ENCODE measurements at regions not wholly inside any gene's neighbourhood (a gene's known extent, or its start where the extent isn't known, plus 50 kb on each side); places are given as distances from the start of the nearest gene placed in this dataset.

DNA sequence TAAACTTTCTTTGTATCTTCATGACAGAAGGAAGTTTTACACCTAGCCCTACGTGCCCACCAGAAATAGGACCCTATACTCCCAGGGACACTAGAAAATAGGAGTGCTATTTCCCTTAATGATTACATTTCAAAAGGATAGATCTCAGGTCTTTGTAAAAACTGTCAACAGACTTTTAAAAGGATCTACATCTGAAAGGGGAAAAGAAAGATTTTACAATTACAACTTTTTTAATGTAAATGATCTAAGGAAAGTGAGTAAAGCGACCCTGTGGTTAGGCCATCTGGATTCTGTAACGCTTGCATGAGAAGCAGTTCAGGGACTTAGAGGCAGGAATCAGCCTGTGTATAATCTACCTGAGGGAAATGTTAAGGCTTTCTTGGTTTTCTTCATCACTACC, 431.8 kb upstream of the MC4R start:
- no peak for TF ChIP-seq EZH2 (IDR thresholded peaks at IDR 0.05; ENCODE audit: borderline replicate concordance, low read length)
- TF ChIP-seq, protein P1, sequence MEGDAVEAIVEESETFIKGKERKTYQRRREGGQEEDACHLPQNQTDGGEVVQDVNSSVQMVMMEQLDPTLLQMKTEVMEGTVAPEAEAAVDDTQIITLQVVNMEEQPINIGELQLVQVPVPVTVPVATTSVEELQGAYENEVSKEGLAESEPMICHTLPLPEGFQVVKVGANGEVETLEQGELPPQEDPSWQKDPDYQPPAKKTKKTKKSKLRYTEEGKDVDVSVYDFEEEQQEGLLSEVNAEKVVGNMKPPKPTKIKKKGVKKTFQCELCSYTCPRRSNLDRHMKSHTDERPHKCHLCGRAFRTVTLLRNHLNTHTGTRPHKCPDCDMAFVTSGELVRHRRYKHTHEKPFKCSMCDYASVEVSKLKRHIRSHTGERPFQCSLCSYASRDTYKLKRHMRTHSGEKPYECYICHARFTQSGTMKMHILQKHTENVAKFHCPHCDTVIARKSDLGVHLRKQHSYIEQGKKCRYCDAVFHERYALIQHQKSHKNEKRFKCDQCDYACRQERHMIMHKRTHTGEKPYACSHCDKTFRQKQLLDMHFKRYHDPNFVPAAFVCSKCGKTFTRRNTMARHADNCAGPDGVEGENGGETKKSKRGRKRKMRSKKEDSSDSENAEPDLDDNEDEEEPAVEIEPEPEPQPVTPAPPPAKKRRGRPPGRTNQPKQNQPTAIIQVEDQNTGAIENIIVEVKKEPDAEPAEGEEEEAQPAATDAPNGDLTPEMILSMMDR (IDR thresholded peaks at IDR 0.05; ENCODE audit: low read length) = no peak

Measured in OCI-LY1 (cell line).